NCI-H446 (cell line): ENCODE measurements at regions not wholly inside any gene's neighbourhood (a gene's known extent, or its start where the extent isn't known, plus 50 kb on each side); places are given as distances from the start of the nearest gene placed in this dataset.

Source experiments
- DNase-seq, 2 experiments: peaks; one replicate each; lab custom pipeline; 2025; lab: John Stamatoyannopoulos, UW

GRCh38 chr13:99892866-99893504, 78.6 kb downstream of the ZIC5 start:
- no peak for DNase-seq

- no peak for DNase-seq
Measured at GRCh38 chr13:99892196-99892613, 79.4 kb downstream of the ZIC5 start.

GRCh38 chr13:99886706-99887105, 84.9 kb downstream of the ZIC5 start:
- DNase-seq: no peak

- no peak for DNase-seq
Measured at GRCh38 chr13:99884913-99885312, 86.7 kb downstream of the ZIC5 start.

- DNase-seq: no peak
Measured at GRCh38 chr13:99883805-99884204, 87.8 kb downstream of the ZIC5 start.

GRCh38 chr13:99878921-99879610, 92.5 kb downstream of the ZIC5 start:
- no peak for DNase-seq

GRCh38 chr13:99876651-99877050, 94.9 kb downstream of the ZIC5 start:
- no peak for DNase-seq

GRCh38 chr13:99875391-99875790, 96.2 kb downstream of the ZIC5 start:
- peak in 1 of 2 experiments; percentile 41 for DNase-seq

- no peak for DNase-seq
Measured at GRCh38 chr13:99873832-99874430, 97.6 kb downstream of the ZIC5 start.

GRCh38 chr13:99873141-99873540, 98.4 kb downstream of the ZIC5 start:
- DNase-seq: no peak

- DNase-seq: peak; percentile 71 to 78
Measured at GRCh38 chr13:99871249-99871898, 100.2 kb downstream of the ZIC5 start.

- DNase-seq: no peak
Measured at GRCh38 chr13:99870541-99870940, 101.0 kb downstream of the ZIC5 start.

GRCh38 chr13:99869830-99870229, 101.7 kb downstream of the ZIC5 start:
- no peak for DNase-seq

- DNase-seq: no peak
Measured at GRCh38 chr13:99868767-99869166, 102.8 kb downstream of the ZIC5 start.

GRCh38 chr13:99867535-99868257, 103.9 kb downstream of the ZIC5 start:
- DNase-seq: peak in 1 of 2 experiments; percentile 69

GRCh38 chr13:99866781-99867180, 104.8 kb downstream of the ZIC5 start:
- DNase-seq: no peak

GRCh38 chr13:99865420-99865930, 106.1 kb downstream of the ZIC5 start:
- peak in 1 of 2 experiments; percentile 33 for DNase-seq

GRCh38 chr13:99864627-99864990, 107.0 kb downstream of the ZIC5 start:
- peak in 1 of 2 experiments; percentile 55 for DNase-seq

GRCh38 chr13:99863789-99864626, 107.6 kb downstream of the ZIC5 start:
- no peak for DNase-seq

GRCh38 chr13:99862244-99862643, 109.3 kb downstream of the ZIC5 start:
- DNase-seq: no peak

- no peak for DNase-seq
Measured at GRCh38 chr13:99861771-99862170, 109.8 kb downstream of the ZIC5 start.
